HG03139 (cell line): ENCODE measurements at regions not wholly inside any gene's neighbourhood (a gene's known extent, or its start where the extent isn't known, plus 50 kb on each side); places are given as distances from the start of the nearest gene placed in this dataset.
"Not testable (repeated sequence)": the region's sequence is repeated elsewhere in the genome, so short reads cannot be mapped to it uniquely, and the experiment has no call there.

Source experiments
- ATAC-seq: cut with Tn5 transposase; IDR thresholded peaks from one replicate; pipeline ENCODE4 v1.9.1; 2021; ENCODE audit not compliant: unreplicated experiment

GRCh38 chr5:62240494-62240893, 65.5 kb upstream of the KIF2A start:
- not testable (repeated sequence) for ATAC-seq

GRCh38 chr5:62242000-62242399, 64.0 kb upstream of the KIF2A start:
- not testable (repeated sequence) for ATAC-seq

DNA sequence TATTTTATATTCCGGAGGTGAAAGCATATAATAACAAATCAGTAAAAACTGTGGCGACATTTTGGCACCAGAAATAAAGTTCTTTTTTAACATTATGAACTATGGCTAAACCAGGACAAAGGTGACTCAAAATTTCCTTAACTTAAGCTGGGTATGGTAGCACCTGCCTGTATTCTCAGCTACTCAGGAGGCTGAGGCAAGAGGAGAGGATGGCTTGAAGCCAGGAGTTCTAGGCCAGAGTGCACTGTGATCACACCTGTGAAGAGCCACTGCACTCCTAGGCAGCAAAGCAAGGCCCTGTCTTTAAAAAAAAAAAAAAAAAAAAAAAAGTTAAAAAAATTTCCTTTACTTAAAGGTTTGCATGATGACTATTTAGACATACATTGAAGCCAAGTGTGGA, 63.0 kb upstream of the KIF2A start:
- ATAC-seq = not testable (repeated sequence)

DNA sequence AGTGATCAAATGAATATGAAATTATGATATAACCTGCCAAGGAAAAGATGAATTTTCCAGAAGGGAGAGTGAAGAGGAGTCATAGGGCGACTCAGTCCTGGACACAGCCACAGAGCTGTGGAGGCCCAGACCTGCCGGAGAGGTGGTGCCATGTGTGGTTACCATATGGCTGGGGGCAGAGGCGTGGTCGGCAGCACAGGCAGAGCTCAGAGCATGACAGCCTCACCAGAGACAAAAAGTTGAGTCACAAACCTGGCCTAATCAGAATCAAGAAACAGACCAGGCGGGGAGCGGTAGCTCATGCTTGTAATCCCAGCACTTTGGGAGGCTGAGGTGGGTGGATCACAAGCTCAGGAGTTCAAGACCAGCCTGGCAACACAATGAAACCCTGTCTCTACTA, 57.8 kb upstream of the KIF2A start:
- ATAC-seq = not testable (repeated sequence)

- ATAC-seq = not testable (repeated sequence)
Measured at GRCh38 chr5:62250085-62250484, 55.9 kb upstream of the KIF2A start.

GRCh38 chr5:62250919-62251318, 55.1 kb upstream of the KIF2A start:
- ATAC-seq = not testable (repeated sequence)

DNA sequence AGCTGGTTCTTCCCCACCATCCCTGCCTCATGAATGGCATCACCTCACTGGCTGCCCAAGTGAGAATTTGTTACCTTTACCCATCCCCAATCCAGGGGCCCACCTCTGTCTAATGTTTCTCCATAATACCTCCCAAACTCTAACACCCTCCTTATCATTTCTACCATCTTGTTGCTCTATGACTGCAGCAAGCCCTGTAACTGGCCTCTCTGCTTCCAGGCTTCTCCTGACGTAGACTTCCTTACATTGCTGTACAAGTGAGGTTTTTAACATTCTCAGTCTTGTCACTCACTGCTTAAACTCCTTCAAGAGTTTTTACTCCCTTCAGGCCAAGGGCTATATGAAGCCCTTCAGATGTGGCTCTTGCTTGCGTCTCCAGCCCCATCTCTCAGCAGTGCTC, 53.5 kb upstream of the KIF2A start:
- ATAC-seq = not testable (repeated sequence)

GRCh38 chr5:62255551-62255950, 50.5 kb upstream of the KIF2A start:
- ATAC-seq = not testable (repeated sequence)

DNA sequence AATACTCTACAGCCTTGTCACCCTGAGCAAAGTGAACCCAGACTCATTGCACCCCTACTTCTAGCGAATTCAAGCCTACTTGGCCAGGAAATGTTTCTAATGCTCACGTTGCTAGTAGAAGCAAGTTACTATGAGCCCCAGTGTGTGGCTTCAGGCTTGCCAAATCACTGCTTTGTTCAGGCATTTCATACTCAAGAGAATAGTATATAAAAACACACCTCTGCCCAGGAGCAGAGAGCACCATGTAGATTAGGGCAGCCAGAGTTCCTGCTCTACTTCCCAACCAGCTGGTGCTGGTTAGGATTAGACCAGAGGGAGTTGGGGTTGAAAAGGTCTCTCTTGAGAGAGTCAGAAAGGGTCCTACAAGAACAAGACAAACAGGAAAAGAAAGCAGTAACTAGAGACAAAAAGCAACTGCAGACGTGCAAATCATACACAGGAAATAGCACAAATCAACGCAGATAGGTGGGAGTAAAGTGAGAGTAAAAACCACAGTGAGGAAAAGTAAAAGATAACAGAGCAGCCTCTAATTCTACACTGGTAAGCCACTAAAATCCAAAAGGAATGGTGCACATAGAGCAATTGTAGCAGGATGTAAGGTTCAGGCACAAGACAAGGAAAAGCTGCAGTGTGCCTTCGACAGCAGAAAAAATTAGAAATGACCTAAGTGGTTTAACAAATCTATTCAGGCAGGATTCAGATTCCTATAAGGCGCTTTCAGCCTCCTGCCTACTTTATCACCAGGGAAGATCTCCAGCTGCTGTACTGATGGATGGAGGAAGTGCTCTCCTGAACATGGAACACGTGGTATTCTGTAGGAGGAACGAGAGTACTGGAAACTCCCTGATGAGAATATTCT, 49.6 kb upstream of the KIF2A start:
- peak; percentile 69 for ATAC-seq
